ENCODE measurements at regions not wholly inside any gene's neighbourhood (a gene's known extent, or its start where the extent isn't known, plus 50 kb on each side); places are given as distances from the start of the nearest gene placed in this dataset.
"Not testable (repeated sequence)": the region's sequence is repeated elsewhere in the genome, so short reads cannot be mapped to it uniquely, and the experiment has no call there.

- no peak overlapping the region for H3K27ac ChIP-seq
- no peak for DNase-seq
- no peaks in the 10 kb centered on the region for H3K36me3 ChIP-seq
- H3K4me1 ChIP-seq = no peaks in the 10 kb centered on the region
- no peaks in the 10 kb centered on the region for H3K27me3 ChIP-seq
- H3K9me3 ChIP-seq = no peaks in the 10 kb centered on the region
- TF ChIP-seq POLR2A (IDR thresholded peaks at IDR 0.05) (no peak), CTCF (IDR thresholded peaks at IDR 0.05) (no peak)
- H3K4me3 ChIP-seq = no peak overlapping the region
Measured at GRCh38 chr11:42774567-42774966, 537.2 kb upstream of the API5 start.

GRCh38 chr11:42777776-42778175, 534.0 kb upstream of the API5 start:
- Histone ChIP-seq H3K4me1 (no peaks in the 10 kb centered on the region), H3K27me3 (no peaks in the 10 kb centered on the region), H3K36me3 (no peaks in the 10 kb centered on the region), H3K27ac (no peak overlapping the region), H3K9me3 (no peaks in the 10 kb centered on the region), H3K4me3 (no peak overlapping the region)
- DNase-seq = no peak
- TF ChIP-seq CTCF (IDR thresholded peaks at IDR 0.05) (no peak), POLR2A (IDR thresholded peaks at IDR 0.05) (no peak)

- TF ChIP-seq CTCF (IDR thresholded peaks at IDR 0.05) = no peak
- TF ChIP-seq POLR2A (IDR thresholded peaks at IDR 0.05) = no peak
- no peaks in the 10 kb centered on the region for H3K9me3 ChIP-seq
- DNase-seq = no peak
- no peak overlapping the region for H3K4me3 ChIP-seq
- H3K36me3 ChIP-seq = no peaks in the 10 kb centered on the region
- no peak overlapping the region for H3K27ac ChIP-seq
- H3K4me1 ChIP-seq = no peaks in the 10 kb centered on the region
- H3K27me3 ChIP-seq = no peaks in the 10 kb centered on the region
Measured at GRCh38 chr11:42778193-42778592, 533.6 kb upstream of the API5 start.

GRCh38 chr11:42779555-42779954, 532.2 kb upstream of the API5 start:
- Histone ChIP-seq H3K27ac (no peak overlapping the region), H3K4me1 (no peaks in the 10 kb centered on the region), H3K27me3 (no peaks in the 10 kb centered on the region), H3K9me3 (no peaks in the 10 kb centered on the region), H3K36me3 (no peaks in the 10 kb centered on the region), H3K4me3 (no peak overlapping the region)
- no peak for DNase-seq
- TF ChIP-seq CTCF (IDR thresholded peaks at IDR 0.05) = no peak
- TF ChIP-seq POLR2A (IDR thresholded peaks at IDR 0.05) = no peak

- Histone ChIP-seq H3K27ac (no peak overlapping the region), H3K9me3 (no peaks in the 10 kb centered on the region), H3K4me1 (no peaks in the 10 kb centered on the region), H3K4me3 (no peak overlapping the region), H3K36me3 (no peaks in the 10 kb centered on the region), H3K27me3 (no peaks in the 10 kb centered on the region)
- TF ChIP-seq POLR2A (IDR thresholded peaks at IDR 0.05) (no peak), CTCF (IDR thresholded peaks at IDR 0.05) (no peak)
- no peak for DNase-seq
Measured at GRCh38 chr11:42786981-42787380, 524.8 kb upstream of the API5 start.

GRCh38 chr11:42795483-42795882, 516.3 kb upstream of the API5 start:
- not testable (repeated sequence) for H3K27ac ChIP-seq, H3K36me3 ChIP-seq, DNase-seq, H3K9me3 ChIP-seq, H3K4me3 ChIP-seq, H3K4me1 ChIP-seq, H3K27me3 ChIP-seq

All from Peyer's patch (tissue), 4 donors.